ENCODE measurements at regions not wholly inside any gene's neighbourhood (a gene's known extent, or its start where the extent isn't known, plus 50 kb on each side); places are given as distances from the start of the nearest gene placed in this dataset.
"Not testable (repeated sequence)": the region's sequence is repeated elsewhere in the genome, so short reads cannot be mapped to it uniquely, and the experiment has no call there.

DNA sequence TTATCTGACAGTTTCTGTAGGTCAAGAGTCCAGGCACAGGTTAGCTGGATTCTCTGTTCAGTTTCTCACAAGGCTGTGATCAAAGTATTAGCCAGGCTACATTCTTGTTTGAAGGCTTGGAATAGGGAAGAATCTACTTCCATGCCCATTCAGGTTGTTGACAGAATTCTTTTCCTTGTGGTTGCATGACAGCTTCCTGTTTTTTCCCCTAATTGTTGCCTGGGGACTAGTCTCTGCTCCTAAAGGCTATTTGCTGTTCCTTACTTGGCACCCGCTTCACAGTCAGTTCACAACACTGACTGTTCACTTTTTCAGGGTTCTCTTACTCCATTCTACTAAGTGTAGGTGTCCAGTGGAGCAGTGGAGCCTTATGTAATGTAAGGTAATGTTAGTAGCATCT is 115.4 kb upstream of the GBE1 start:
- FAIRE-seq: no peak

DNA sequence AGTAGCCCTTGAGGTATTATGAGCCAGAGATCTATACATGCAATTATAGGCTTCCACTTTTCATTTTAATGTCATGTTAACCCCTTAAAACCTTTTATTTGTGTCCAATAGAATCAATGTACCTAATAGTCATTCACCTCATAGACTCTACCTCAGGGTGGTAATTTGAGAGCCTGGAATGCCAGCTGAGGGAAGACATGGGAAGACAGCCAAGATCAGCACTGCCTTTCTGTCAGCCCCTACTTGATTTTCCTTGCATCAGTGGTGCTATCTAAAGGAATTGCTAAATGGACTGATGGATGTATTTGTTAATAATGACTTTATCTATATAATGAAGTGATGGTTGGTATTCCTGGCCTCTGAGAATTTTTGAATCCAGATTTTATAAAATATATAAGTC is 113.3 kb upstream of the GBE1 start:
- FAIRE-seq: no peak

DNA sequence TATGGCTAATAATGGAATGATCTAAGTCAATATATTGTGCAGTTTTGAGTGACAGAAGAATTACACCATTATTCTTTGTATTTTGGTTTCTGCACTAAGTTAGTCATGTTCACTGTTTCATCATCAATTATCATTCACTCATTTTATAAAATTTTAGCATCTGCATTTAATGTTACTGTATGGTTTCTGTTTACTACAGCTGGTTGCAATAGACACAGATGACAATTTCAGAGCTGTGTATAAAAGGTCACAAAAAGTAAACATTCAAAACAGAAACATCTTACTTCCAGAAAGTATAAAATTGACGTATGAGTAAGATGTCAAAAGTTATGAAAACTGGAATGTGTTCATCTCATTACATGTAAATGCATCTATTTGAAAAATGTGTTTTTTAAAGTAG is 111.1 kb upstream of the GBE1 start:
- FAIRE-seq: no peak

DNA sequence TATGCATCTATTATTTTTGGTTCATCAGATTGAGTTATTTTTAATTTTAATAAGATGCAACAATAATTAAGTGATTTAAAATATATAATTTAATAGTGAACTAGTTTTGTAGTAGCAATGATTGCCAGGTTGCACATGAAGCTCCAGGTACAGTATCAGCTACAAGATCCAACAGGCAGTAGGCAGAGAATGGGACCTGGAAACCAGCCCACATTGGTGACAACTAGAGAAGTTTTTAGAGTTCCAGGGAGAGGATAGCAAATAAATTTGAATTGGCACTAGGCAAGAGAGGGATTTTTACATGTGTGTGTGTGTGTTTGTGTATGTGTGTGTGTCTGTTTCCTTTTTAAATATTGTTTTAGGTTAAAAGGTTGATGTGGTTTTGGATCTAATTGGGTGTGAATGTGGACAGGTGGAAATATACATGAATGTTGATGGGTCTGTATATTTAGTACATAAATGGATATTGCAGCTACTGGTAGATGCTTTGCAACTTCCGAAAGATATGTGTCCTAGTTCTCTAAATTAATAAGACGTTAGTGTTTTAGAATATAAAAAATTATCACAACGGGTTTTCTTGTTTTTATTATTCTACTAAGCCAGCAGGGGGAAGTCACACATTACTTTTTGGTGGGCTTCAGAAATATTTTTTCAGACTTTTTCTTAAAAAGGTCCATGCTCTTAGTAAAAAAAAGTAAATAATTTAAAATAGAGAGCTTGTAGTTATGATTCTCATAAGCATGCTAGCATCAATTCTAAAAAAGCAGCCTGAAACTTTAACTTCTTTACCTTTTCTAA is 110.1 kb upstream of the GBE1 start:
- FAIRE-seq: no peak

DNA sequence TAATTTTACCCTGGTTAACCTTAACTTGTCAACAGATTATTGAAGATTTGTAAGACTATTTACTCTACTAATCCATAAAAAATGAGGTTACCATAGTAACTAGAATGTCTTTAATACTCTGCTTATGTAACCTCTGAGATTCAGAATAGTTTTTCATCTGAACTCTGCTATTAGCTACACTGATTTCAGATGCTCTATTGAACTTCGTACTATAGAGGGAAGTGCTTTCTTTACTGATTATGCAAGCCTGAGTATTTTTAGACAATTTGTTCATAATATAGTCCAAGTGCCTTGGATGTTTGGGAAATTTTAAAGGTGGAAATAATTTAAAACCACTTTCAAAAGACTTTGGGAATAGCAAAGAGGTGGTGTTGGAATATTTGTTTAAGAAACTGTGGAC is 107.9 kb upstream of the GBE1 start:
- FAIRE-seq: no peak

DNA sequence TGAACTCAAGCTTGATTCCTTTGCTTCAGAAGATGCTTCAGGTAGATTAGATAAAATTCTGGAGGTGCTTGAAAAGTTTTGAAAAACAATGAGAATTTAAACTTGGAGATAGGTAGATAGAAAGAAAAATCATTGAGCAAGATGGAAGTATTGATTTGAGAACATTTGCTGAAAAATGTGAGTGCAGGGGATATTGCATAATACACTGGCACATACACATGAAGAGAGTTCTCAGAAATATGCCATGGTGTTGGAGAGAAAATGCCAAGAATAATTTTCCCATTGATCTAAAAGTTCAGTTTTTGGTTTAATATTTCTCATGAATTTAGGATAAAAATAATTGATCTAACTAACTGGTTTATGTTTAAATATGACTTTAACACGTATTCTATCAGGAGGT is 107.2 kb upstream of the GBE1 start:
- FAIRE-seq: no peak

DNA sequence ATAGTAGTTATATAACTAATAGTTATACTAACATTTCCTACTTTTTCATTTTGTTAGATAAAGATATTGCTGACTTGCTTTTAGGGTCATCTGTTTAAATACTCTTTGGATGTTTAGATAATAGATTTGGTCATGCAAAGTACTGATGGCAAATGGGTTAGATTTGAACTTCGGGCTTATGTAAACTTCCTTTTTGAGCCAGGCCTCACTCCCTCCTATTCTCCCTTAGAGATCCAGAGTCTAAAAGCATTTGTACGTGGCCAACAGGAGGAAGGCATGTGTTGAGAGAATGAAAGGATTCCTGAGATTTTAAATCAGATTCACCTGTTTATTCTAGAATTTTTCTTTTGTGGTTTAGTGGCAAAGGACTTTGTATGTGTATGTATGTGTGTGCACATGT is 106.4 kb upstream of the GBE1 start:
- no peak for FAIRE-seq

DNA sequence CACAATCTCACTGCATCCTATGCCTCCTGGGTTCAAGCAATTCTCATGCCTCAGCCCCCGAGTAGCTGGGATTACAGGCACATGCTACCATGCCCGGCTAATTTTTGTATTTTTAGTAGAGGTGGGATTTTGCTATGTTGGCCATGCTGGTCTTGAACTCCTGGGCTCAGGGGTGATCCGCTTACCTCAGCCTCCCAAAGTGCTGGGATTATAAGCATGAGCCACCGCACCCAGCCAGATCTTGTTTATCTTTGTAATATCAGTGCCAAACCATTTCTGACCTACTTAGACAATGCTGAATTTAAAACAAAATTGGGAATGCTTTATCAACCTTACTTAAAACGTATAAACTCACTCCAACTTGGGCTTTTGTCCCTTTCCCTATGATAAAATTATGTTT is 103.7 kb upstream of the GBE1 start:
- not testable (repeated sequence) for FAIRE-seq

DNA sequence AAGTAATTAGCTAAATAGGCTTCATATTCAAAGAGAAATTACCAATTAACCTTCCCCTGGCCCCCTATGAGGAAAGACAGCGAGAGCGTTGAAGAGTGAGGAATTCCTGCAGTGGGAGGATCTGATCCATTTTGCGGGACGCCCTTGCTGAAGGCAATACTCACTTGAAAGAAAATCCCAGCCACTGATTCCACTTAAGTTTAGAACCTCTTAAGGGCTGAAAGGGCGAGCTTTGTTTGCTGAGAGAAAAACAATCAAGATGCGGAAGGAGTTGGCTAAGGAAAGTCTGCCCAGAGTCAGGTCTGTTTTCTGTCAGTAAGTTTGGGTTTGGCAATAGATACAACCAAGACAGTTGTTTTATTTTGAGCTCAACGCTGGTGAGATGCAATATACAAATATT is 102.8 kb upstream of the GBE1 start:
- FAIRE-seq: no peak

DNA sequence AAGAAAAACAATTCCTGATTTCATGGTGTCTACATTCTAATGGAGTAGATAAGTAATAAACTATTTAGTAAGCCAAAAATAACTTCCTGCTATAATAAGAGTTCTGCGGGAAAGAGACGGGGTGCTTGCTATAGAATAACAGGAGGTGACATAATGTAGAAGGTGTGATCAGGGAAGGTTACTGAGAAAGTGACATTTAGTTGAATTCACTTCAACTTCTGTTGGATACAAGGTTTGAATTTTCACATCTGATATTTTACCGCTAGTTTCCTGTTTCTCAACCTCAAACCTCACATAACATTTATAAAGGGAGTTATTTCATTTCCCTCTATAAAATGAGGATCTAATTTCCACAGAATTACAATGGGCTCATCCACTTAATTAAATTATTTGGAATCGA is 102.3 kb upstream of the GBE1 start:
- no peak for FAIRE-seq

DNA sequence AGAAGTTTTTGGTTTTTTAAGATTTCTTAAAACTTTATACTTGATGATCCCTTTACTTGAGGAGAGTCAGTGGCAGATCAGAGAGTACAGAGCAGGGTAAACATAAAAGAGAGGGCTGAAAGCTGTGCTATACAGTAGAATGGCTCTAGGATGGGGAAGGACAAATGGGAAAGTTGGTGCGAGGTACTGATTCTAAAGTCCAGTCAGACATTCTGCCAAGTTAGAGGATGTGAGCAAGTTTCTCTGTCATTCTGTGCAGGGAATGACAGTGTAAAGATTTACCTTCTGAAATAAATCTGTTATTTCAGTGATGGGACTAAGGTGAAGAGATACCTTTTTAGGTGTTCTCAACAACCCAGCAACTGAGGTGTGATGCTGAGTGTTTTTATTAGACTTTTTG is 100.1 kb upstream of the GBE1 start:
- no peak for FAIRE-seq

DNA sequence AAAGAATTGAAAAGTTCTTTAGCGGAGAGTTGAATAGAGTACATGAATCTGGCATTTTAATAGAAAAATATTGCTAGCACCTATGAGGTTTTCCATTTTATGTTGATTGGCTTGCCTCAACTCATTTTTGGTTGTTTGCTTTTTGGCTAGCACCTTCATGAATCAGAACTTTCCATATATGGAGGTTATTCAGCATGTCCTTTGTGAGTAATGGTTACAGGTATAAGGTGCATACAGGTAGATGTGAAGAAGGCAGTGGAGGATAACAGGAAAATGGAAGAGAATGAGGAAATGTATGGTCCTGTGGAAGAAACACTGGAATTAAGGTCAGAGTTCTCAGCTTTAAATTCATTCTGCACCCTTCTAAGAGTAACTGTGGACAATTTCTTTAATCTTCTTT is 98.1 kb upstream of the GBE1 start:
- FAIRE-seq: no peak

DNA sequence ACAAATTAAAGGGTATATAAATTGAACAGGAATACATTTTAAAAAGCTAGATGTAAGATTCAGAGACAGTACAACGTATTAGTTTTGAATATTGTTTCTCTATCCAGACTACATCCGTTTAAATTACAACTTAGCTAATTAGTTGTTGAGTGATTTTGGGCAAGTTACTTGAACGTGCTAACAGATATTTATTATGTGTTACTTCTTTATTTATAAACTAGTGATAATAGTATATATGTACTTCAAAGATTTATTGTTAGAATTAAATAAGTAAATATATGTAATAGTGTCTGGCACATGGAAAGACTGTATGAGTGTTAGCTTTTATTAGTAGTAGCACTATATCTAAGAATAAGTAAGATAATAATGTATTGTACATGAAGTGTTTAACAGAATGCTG is 92.0 kb upstream of the GBE1 start:
- FAIRE-seq: no peak

DNA sequence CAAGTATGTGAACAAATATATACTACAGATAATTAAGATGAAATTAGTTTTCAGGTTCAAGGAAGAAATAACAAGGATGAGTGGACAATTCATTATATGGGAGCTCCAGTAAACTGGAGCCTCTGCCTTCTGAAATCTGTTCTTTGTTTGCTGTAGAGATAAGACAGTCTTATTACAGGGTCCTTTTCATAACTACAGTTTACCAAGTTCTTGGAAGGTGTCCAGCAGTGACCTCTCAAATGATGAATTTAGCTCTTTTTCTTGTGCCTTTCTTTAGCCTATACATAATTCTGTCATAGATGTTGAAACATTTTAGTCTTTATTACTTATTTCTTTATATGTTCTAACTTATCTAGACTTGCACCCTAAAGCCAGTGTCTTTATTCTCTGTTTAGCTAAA is 89.7 kb upstream of the GBE1 start:
- FAIRE-seq: no peak

DNA sequence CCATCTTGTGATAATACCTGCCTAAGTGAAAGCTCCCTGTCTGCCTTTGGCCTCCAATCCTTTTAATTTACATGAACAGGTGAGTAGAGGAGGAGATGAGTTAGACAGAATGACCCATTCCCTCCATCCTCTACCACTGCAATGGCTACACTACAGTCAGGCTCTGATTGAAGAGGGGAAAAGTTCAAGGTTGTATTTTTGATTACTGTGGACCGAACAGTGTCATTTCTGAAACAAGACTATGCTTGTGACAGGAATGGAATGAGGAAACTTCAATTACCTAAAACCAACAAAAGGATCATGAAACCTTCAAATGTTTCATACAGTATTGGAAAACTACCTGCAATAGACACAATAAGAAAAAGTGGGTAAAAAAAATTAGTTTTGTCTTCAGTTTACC is 85.5 kb upstream of the GBE1 start:
- no peak for FAIRE-seq

DNA sequence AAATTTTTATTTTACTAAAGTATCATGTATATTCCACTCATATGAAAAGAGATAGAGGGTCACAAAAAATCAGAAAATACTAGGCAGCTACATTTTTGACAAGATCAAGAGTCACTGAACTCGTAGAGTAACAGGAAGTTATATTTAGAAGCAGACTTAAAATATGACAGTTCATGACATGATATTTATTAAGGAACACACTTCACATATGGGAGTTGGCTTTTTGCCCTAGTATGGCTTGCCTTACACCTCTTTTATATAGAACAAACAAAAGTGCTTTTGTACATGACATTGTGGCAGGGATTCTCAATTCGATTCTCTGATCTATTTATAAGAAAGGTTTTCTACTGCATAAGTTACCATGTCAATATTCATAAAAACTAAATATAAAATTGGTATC is 80.1 kb upstream of the GBE1 start:
- FAIRE-seq: no peak

DNA sequence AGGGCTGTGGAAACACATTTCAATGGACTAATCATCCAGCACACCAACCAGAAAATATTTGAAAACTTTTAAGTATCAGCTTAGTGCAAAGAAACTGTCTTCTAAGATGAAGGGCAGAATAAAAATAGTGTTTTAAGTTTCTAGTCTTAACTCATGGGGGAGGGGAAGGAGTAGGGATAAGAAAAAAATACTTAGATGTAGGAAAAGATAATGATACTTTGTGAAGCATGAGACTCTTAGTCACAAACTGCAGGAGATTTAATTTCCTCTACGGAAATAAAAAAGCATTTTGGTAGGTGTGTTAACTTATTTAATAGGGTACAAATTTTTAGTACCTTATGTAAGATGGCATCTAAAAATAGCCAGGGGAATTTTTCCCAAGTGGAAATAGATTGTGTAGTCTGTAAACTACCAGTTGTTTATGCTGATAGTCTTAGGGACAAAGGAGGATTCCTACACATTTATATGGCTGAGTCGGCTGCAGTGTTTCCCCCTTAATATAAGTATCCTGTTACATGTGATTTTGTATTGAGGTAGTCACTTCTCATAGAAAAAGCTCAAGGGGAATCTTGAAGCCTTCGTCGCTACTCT is 78.2 kb upstream of the GBE1 start:
- FAIRE-seq: no peak

DNA sequence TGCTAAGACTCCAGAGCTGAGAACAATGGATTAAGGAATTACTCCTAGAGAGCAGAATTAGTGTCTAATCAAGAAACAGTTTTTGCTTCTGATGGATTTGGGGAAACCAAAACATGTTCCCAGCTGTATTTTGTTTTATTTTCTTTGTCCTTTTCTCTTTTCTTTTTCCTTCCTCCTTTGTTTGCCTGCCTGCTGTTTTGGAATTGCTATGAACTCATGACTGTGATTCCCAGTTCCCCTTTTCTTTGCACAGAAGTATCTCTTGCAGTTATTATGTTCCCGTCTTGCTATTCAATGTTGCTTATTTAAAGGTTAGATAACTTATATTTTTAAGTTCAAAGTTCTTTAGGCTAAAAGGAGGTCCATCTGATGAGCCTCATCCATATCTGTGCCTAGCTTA is 77.0 kb upstream of the GBE1 start:
- FAIRE-seq: no peak

DNA sequence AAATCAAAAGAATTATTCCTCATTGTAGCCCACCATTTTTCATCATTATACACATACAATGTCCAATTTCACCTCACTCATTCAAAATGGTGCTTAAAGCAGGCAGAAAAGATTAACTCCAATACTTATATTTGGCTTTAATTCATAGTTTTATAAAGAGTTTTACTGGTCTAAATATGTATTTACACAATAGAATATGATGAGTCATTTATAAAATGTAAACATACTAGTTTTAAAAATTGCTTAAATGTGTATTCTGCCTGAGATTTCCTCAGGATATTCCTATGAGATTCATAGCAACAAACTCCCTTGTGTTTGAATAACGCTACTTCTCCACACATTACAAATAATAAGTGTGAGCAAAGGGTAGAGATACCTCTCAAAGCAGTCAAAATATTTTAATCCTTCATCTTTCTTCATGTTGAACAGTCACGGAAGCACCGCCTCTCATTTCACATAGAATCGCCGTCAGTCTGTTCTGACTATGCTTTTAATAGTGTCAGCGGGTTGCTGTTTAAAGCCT is 75.7 kb upstream of the GBE1 start:
- FAIRE-seq: no peak

DNA sequence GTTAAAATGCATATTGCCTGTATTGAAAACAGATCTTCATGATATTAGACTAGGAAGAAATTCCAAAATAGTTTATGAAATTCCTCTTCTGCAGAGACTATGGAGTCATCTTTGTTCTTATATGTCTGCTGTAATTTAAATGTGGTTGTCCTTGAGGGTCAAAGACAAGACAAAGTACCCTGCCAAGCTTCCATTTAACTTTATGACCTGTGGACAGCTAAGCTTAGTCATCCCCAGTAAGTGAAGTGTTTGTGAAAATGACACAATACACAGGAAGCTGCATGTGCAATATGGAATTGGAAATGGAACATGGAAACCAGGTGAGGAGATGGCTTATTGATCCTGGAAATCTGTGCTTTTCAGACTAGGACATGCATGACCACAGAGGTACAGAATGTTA is 68.5 kb upstream of the GBE1 start:
- FAIRE-seq: no peak

DNA sequence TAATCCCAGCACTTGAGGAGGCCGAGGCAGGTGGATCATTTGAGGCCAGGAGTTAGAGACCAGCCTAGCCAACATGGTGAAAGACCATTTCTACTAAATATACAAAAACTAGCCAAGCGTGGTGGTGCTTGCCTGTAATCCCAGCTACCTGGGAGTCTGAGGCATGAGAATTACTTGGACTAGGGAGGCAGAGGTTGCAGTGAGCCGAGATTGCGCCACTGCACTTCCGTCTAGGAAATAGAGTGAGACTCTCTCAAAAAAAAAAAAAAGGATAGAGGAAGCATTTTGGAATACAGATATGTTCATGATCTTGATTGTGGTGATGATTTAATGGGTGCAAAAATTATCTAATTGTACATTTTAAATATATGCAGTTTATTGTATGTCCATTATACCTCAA is 67.8 kb upstream of the GBE1 start:
- FAIRE-seq: not testable (repeated sequence)

DNA sequence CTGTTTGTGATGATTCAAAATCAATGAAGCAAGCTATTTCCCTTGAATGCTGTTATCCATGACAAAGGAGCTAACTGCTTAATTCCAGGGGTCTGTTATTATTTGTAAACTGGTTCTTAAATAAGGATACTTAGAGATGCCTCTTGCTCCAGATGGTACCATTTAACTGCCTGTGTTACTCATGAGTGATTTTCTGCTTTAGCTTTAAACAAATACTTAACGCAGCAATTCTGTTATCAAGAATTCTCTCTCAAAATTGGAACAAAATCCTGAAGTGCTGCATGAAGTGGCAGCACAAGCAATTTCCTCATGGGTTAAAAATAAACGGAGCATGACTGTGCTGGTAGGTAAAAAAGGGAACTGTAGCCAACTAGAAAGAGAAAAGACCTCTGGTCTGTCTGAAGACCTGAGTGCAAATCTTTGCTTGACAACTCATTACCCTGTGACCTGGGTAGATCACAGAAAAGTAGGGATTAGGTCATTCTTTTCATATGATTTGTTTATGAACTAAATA is 62.5 kb upstream of the GBE1 start:
- FAIRE-seq: no peak

DNA sequence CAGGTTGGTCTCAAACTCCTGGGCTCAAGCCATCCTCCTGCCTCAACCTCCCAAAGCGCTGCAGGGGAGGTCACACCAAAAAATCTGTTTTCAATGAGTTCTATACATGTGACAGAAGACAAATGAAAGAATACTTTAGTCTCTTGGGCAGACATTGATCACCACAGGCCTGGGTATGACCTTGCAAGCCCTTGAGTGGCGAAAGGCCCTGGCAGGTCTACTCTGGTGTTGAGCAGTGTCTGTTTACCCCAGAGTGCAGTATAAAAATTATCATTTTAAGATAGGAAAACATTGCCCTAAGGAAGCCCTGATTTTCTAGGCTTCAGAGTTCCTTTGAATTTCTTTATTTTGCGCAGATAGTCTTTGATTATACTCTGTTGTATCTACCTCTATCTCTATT is 61.6 kb upstream of the GBE1 start:
- FAIRE-seq: no peak

DNA sequence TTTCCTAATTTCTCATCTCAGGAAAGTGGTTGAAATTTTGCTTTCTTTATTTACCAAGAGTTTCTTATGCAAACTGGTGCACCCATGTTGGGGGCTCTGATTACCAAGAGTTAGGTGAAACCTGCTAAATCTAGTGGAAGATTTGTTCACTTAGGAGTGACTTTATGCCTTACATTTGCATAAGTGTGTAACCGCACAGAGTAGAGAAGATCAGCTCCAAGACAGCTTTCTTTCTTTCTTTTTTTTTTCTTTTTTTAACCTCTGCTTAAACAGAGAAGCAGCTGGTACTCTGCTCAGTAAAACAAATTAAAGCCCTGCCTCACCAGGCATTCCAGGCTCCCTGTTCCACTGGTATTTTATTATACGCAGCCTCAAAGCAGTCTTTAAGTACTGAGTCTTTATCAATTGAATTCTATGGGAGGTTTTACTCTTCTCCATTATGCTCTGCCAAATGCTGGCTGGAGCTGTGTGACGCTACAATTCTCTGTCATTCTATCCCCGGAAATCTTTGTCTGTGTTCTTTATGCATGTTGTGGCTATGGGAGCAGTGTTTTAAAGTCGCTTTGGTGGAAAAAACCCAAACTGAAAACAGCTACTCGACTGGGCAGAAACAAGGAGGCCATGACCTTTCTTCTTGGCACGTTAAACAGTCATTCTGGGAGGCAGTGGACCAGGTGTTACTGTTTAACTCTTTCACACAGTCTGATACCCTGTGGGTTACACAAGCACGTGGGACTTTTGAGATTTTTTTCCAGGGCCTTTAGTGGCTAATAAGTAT is 55.2 kb upstream of the GBE1 start:
- no peak for FAIRE-seq
